Transverse colon (tissue), 4 donors: ENCODE measurements at regions not wholly inside any gene's neighbourhood (a gene's known extent, or its start where the extent isn't known, plus 50 kb on each side); places are given as distances from the start of the nearest gene placed in this dataset.

Experiments used
- DNase-seq: peaks from one replicate; pipeline ENCODE4 v3.0.0-alpha.2; 2019
- H3K27ac ChIP-seq, 4 donors: fragments of 200-600 bp; sonication (generic); 2 replicates each; pipeline ENCODE4 v1.5.1; 2016 to 2018; ENCODE audit warnings: inconsistent platforms in 4 of 4
- H3K27me3 ChIP-seq: fragments of 200-600 bp; sonication (generic); 2 replicates; pipeline ENCODE4 v1.5.1; 2017; ENCODE audit warnings: inconsistent platforms
- H3K36me3 ChIP-seq, 4 donors: fragments of 200-600 bp; sonication (generic); 2 replicates each; pipeline ENCODE4 v1.5.1; 2017 to 2019; ENCODE audit warnings: inconsistent platforms in 4 of 4
- H3K4me1 ChIP-seq, 4 donors: fragments of 200-600 bp; sonication (generic); 2 replicates each; pipeline ENCODE4 v1.5.1; 2017 to 2020; ENCODE audit warnings: inconsistent platforms in 4 of 4
- H3K4me3 ChIP-seq, 4 donors: fragments of 200-600 bp; sonication (generic); 1 replicate in 1 of 4; 2 replicates in 3 of 4; pipeline versions ENCODE4 v1.5.1 to v1.6.1; 2017 to 2019; ENCODE audit warnings: inconsistent platforms in 4 of 4
- H3K9me3 ChIP-seq, 2 donors: fragments of 200-600 bp; sonication (generic); 2 replicates each; pipeline ENCODE4 v1.5.1; 2017 to 2019; ENCODE audit warnings: inconsistent platforms in 2 of 2
- CTCF ChIP-seq, 5 experiments: fragments of 200-600 bp in 3 of 5; fragments of 450-650 bp in 2 of 5; sonication (generic) in 3 of 5; IDR thresholded peaks; 1 replicate in 2 of 5; 2 replicates in 3 of 5; pipeline ENCODE4 v1.5.1; 2016 to 2017; ENCODE audit warnings: antibody characterized with exemption in 5 of 5, inconsistent platforms in 3 of 5, mild to moderate bottlenecking in 2 of 5, moderate library complexity in 1 of 5
- EP300 ChIP-seq: sonication (generic); formaldehyde crosslinking; IDR thresholded peaks from one replicate; pipeline ENCODE4 v1.6.1; 2017; ENCODE audit warnings: antibody characterized with exemption, low read depth
- POLR2A ChIP-seq: fragments of 450-650 bp; IDR thresholded peaks from one replicate; pipeline ENCODE4 v1.6.1; 2016; ENCODE audit warnings: antibody characterized with exemption, mild to moderate bottlenecking, moderate library complexity
- POLR2AphosphoS5 ChIP-seq, 3 donors: sonication (generic); formaldehyde crosslinking; IDR thresholded peaks; one replicate each; pipeline ENCODE4 v1.6.1; 2016; ENCODE audit warnings: antibody characterized with exemption in 3 of 3
- WGBS, 2 donors: methylation state at CpG; one replicate each; pipeline ENCODE4 v1.1.5; 2018; ENCODE audit warnings: low coverage in 1 of 2; 5-methylcytosine and 5-hydroxymethylcytosine counted together
- in situ Hi-C, 4 donors: fragments of 200-750 bp; cut with MboI; loops; one replicate each; pipeline versions ENCODE4 v1.15.0 to v1.15.1; 2017; ENCODE audit warnings: low sequenced_read_pairs in 3 of 4, low pct_ligation_motif_present in 1 of 4, low pct_unique_long_range_greater_than_20kb in 1 of 4
- intact Hi-C: fragments of 100-400 bp; cut with DNase I; formaldehyde crosslinking; loops from one replicate; pipeline ENCODE4 v1.15.1; 2023; ENCODE audit warnings: low total_unique reads

- Histone ChIP-seq H3K4me3 (no peak overlapping the region), H3K4me1 (peaks cover 3 to 22% (median 16%) of the 10 kb centered on the region in 4 donors), H3K9me3 (no peaks in the 10 kb centered on the region), H3K36me3 (no peaks in the 10 kb centered on the region), H3K27me3 (peaks cover 42% of the 10 kb centered on the region), H3K27ac (no peak overlapping the region)
- intact Hi-C loops (no loop called here), in situ Hi-C loops (no loop called here)
- no peak for DNase-seq
- WGBS, 2 donors: 65% methylated on average over 2 of the region's 2 CpGs; no CpG with 5 or more reads in 1 of the 2 donors
- TF ChIP-seq CTCF (IDR thresholded peaks at IDR 0.05) (no peak), POLR2A (no peak), EP300 (no peak), POLR2AphosphoS5 (IDR thresholded peaks at IDR 0.05) (no peak)
Measured at GRCh38 chr1:47505267-47505666, 67.4 kb downstream of the FOXD2 start.

- H3K4me3 ChIP-seq: no peak overlapping the region
- DNase-seq: no peak
- intact Hi-C loops: no loop called here
- in situ Hi-C loops: no loop called here
- H3K9me3 ChIP-seq: no peaks in the 10 kb centered on the region
- WGBS, 2 donors: 89 to 93% methylated on average over 1 to 2 of the region's 2 CpGs
- H3K4me1 ChIP-seq: peaks cover 3 to 22% (median 16%) of the 10 kb centered on the region in 4 donors
- no peak for TF ChIP-seq CTCF (IDR thresholded peaks at IDR 0.05)
- no peak for TF ChIP-seq POLR2AphosphoS5 (IDR thresholded peaks at IDR 0.05)
- no peak for TF ChIP-seq EP300
- TF ChIP-seq POLR2A: no peak
- H3K27ac ChIP-seq: no peak overlapping the region
- no peaks in the 10 kb centered on the region for H3K36me3 ChIP-seq
- peaks cover 42% of the 10 kb centered on the region for H3K27me3 ChIP-seq
Measured at GRCh38 chr1:47506053-47506452, 68.2 kb downstream of the FOXD2 start.

GRCh38 chr1:47507144-47507543, 69.3 kb downstream of the FOXD2 start:
- Histone ChIP-seq H3K27ac (no peak overlapping the region), H3K4me1 (peaks cover 3 to 22% (median 16%) of the 10 kb centered on the region in 4 donors), H3K36me3 (no peaks in the 10 kb centered on the region), H3K9me3 (no peaks in the 10 kb centered on the region), H3K4me3 (no peak overlapping the region), H3K27me3 (peaks cover 42% of the 10 kb centered on the region)
- in situ Hi-C loops: no loop called here
- TF ChIP-seq CTCF (IDR thresholded peaks at IDR 0.05): no peak
- no peak for TF ChIP-seq POLR2AphosphoS5 (IDR thresholded peaks at IDR 0.05)
- no peak for TF ChIP-seq POLR2A
- no peak for TF ChIP-seq EP300
- intact Hi-C loops: no loop called here
- 64 to 76% methylated on average over 3 of the region's 3 CpGs for WGBS, 2 donors
- DNase-seq: no peak

GRCh38 chr1:47507881-47508701, 70.2 kb downstream of the FOXD2 start:
- H3K27me3 ChIP-seq: peaks cover 43% of the 10 kb centered on the region

More at GRCh38 chr1:47507881-47508701, 70.2 kb downstream of the FOXD2 start:
- no peaks in the 10 kb centered on the region for H3K9me3 ChIP-seq
- TF ChIP-seq POLR2AphosphoS5 (IDR thresholded peaks at IDR 0.05) (no peak), POLR2A (no peak), CTCF (IDR thresholded peaks at IDR 0.05) (no peak), EP300 (no peak)
- H3K36me3 ChIP-seq: no peaks in the 10 kb centered on the region
- intact Hi-C loops: no loop called here
- H3K4me3 ChIP-seq: peak overlapping the region; percentile 8 to 57 (median 46)
- WGBS, 2 donors: 1% methylated on average over 60 of the region's 77 CpGs; no CpG with 5 or more reads in 1 of the 2 donors
- DNase-seq: peak; percentile 42
- peaks cover 3 to 22% (median 16%) of the 10 kb centered on the region in 4 donors for H3K4me1 ChIP-seq
- peak overlapping the region; percentile 49 to 70 (median 60) for H3K27ac ChIP-seq
- in situ Hi-C loops: no loop called here
